Activated naive CD8-positive, alpha-beta T cell treated with anti-CD3 and anti-CD28 coated beads, Interleukin-2, amount 50 U/mL, for 24 hours (primary cell): ENCODE measurements at regions not wholly inside any gene's neighbourhood (a gene's known extent, or its start where the extent isn't known, plus 50 kb on each side); places are given as distances from the start of the nearest gene placed in this dataset.

Source experiments
- ATAC-seq: fragments of 150-1000 bp; cut with Tn5 transposase; one replicate; pipeline ENCODE4 v1.10.0; 2021
- DNase-seq: peaks from one replicate; pipeline ENCODE4 v3.0.0; 2021
- H3K27ac Mint-ChIP-seq: one replicate; pipeline ENCODE4 v1.8.0; 2021; ENCODE audit warnings: mild to moderate bottlenecking, mixed read lengths
- H3K27me3 Mint-ChIP-seq: one replicate; pipeline ENCODE4 v1.8.0; 2021; ENCODE audit warnings: mixed read lengths
- H3K36me3 Mint-ChIP-seq: one replicate; pipeline ENCODE4 v1.8.0; 2021; ENCODE audit warnings: low read depth, mixed read lengths
- H3K4me1 Mint-ChIP-seq: one replicate; pipeline ENCODE4 v1.8.0; 2021; ENCODE audit warnings: mixed read lengths
- H3K4me3 Mint-ChIP-seq: one replicate; pipeline ENCODE4 v1.8.0; 2021; ENCODE audit warnings: mild to moderate bottlenecking, moderate library complexity, mixed read lengths
- H3K9me3 Mint-ChIP-seq: one replicate; pipeline ENCODE4 v1.8.0; 2021; ENCODE audit warnings: mixed read lengths

DNA sequence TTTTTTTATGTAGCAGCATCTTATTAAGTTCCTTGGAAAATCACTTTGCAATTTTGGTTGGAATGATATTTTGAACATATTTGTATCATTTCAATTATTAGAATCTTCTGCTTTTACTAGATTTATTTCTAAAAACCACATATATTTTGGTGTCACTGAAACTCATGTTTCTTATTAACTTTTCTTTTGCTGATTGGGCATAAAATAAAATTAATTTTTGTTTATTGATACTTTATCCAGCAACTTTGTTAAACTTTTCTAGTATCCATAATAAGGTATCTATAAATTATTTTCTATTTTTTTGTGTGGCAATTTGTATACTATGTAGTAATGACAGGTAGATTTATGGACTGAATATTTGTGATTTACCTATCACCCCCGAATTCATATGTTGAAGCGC lies 556.4 kb upstream of the ATXN8OS start:
- H3K36me3 Mint-ChIP-seq, result no peaks in the 10 kb centered on the region
- ATAC-seq, result no peak
- no peak for DNase-seq
- no peak overlapping the region for H3K4me3 Mint-ChIP-seq
- no peak overlapping the region for H3K27ac Mint-ChIP-seq
- no peaks in the 10 kb centered on the region for H3K4me1 Mint-ChIP-seq
- H3K27me3 Mint-ChIP-seq, result no peaks in the 10 kb centered on the region
- H3K9me3 Mint-ChIP-seq, result peaks cover 13% of the 10 kb centered on the region

GRCh38 chr13:69547780-69548179 lies 559.8 kb upstream of the ATXN8OS start:
- Mint-ChIP-seq H3K36me3 (no peaks in the 10 kb centered on the region), H3K27me3 (no peaks in the 10 kb centered on the region), H3K4me1 (no peaks in the 10 kb centered on the region), H3K27ac (no peak overlapping the region), H3K9me3 (peaks cover 6% of the 10 kb centered on the region), H3K4me3 (no peak overlapping the region)
- ATAC-seq, result no peak
- DNase-seq, result no peak

DNA sequence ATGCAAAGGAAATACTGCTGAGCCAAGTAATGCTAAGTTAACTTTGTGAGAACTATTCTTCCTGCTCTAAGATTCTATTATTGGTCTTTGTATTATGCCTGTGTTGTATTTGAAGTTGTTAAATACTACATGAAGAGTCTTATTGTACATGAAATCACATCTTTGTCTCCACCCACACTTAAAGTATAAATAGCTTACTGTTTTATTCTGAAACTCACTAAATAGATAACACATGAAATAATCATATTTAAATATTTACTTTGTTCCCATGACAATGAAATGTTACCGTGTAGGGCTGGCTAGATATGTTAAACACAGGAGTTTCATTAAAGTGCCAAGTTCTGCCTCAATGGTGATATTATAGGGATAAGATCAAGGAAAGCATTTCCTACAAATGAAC lies 562.1 kb upstream of the ATXN8OS start:
- Mint-ChIP-seq H3K4me1 (no peaks in the 10 kb centered on the region), H3K36me3 (no peaks in the 10 kb centered on the region), H3K9me3 (peaks cover 6% of the 10 kb centered on the region), H3K4me3 (no peak overlapping the region), H3K27me3 (no peaks in the 10 kb centered on the region), H3K27ac (no peak overlapping the region)
- ATAC-seq (no peak), DNase-seq (no peak)

DNA sequence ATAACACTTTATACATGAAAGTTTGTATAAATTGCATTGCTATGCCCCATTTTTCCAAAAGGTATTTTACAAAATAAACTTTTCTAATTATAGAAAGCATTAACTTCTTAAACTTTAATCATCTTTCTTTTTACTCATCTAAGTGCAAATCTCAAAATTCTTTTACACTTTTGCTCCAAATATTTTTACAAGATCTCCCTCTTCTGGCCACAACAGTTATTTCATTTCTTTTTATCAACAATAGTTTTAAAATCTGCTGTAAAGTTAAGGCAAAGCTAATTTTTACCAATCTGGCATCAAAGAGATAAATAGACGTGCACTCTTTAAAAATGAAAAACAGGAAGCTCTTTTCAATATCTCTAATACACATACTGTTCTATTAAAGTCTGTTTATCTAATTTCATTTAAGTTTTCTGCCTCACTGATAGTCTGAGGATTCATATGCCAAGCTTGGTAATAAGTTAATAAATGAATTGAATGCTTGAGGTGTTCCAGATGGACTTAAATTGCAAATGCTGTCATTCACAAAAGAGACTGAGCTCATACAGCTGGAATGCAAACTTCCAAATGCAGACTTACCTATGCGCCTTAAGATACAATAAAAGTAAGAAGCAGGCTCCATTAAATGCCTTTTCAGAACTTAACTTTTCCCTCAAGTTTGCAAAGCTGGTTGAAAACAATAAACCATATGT lies 583.0 kb upstream of the ATXN8OS start:
- Mint-ChIP-seq H3K4me3 (no peak overlapping the region), H3K27me3 (no peaks in the 10 kb centered on the region), H3K36me3 (no peaks in the 10 kb centered on the region), H3K9me3 (peaks cover 4% of the 10 kb centered on the region), H3K27ac (no peak overlapping the region), H3K4me1 (no peaks in the 10 kb centered on the region)
- DNase-seq, result no peak
- ATAC-seq, result no peak

DNA sequence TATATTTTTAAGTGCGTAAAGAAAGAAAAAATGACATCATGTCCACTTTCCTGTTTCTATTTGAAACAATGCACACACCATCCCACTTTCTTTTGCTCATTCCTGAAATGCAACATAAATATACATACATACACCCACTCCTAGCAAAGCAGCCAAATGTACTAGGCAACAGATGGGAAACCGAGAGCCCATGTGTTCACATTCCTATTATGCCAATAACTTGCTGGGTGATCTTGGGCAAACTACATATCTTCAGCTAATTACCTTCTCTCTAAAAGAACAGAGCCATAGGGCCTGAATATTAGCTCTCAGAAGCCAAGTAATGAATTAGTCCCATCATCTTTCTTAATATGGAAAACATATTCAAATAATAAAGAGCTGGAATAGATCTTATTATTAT lies 610.6 kb upstream of the ATXN8OS start:
- H3K4me3 Mint-ChIP-seq, result no peak overlapping the region
- no peak overlapping the region for H3K27ac Mint-ChIP-seq
- no peaks in the 10 kb centered on the region for H3K27me3 Mint-ChIP-seq
- H3K4me1 Mint-ChIP-seq, result no peaks in the 10 kb centered on the region
- no peak for ATAC-seq
- no peaks in the 10 kb centered on the region for H3K36me3 Mint-ChIP-seq
- H3K9me3 Mint-ChIP-seq, result peaks cover 8% of the 10 kb centered on the region
- DNase-seq, result no peak

DNA sequence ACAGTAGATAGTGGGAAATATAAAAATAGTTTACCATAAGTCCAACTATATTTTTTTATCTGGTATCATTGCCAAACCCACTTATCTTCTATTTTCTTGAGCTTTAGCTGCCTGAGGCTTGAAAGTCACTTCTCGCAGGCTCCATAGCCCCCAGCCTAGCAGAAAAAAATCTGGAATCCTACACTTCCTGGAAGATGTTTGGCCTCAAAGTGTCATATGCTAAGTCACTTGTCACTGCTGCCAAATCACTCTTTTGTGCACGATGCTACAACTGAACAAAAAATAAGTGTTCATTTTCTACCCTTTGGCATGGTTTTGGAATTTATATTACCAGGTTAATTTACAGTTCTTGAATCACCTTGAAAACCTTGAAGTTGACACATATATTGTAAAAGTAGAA lies 612.5 kb upstream of the ATXN8OS start:
- Mint-ChIP-seq H3K4me1 (no peaks in the 10 kb centered on the region), H3K27ac (no peak overlapping the region), H3K27me3 (no peaks in the 10 kb centered on the region), H3K4me3 (no peak overlapping the region), H3K36me3 (no peaks in the 10 kb centered on the region), H3K9me3 (peaks cover 4% of the 10 kb centered on the region)
- ATAC-seq (no peak), DNase-seq (no peak)

DNA sequence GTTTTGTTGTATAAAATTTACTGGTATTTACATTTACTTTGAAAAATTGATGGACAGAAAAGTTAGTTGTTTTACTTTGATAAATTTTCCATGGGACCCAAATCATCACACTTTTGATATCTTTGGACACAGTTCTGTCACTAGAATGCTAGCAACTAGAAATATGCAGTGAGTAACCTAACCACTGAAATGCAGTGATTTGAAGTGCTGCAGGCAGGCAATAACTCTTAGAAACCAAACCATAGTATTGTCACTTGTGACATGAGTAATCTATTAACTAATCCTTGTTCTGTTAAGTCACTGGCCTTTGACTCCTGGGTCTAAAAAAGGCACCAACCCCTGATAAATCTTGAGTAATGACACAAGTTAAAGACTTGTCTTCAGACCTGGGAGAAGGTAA lies 620.0 kb upstream of the ATXN8OS start:
- no peak overlapping the region for H3K27ac Mint-ChIP-seq
- no peak for ATAC-seq
- no peaks in the 10 kb centered on the region for H3K36me3 Mint-ChIP-seq
- H3K4me3 Mint-ChIP-seq, result no peak overlapping the region
- H3K4me1 Mint-ChIP-seq, result no peaks in the 10 kb centered on the region
- H3K9me3 Mint-ChIP-seq, result peaks cover 15% of the 10 kb centered on the region
- DNase-seq, result no peak
- no peaks in the 10 kb centered on the region for H3K27me3 Mint-ChIP-seq

DNA sequence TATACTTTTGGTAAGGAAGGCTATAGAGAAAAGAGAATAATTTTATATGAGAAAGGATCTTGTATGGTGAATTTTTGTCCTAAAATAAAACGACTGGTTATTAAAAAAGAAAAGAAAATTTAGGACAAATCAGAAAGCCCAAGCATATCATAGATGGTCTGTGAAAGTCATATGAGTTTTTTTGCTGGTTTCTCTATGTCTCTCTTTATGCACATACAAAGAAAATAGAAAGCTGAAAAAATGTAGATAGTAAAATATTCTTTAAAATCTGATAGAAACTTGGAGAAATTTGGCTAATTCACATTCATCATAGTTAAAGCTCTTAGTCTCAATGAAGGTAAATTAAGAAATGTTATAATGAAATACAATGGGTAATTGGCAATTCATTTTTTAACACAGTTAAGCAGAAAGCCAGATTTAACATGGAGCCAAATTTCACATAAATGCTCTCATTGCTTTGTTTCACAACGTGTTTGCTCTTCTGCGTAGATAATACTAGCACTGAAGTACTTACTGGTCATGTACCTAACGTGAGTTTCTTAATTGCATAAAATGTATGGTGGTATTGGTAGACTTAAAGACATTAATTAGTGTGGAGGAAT lies 621.5 kb upstream of the ATXN8OS start:
- ATAC-seq, result no peak

DNA sequence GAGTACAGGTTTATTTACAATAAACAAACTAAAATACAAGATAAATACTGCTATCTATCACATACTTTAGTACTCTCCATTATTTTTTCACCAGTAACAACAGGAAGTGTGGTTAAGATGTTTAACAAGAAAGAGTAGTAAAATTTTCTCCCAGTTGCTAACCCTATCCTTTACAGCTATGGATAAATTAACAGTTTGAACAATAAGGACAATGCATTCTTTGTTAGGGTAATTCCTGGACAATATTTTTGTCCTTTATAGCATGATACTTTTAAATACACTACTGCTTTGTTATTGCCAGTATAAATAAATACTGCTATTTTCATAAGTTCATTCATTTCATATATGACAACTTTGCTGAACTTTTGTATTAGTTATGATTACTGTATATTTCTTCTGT lies 630.2 kb upstream of the ATXN8OS start:
- Mint-ChIP-seq H3K9me3 (peaks cover 6% of the 10 kb centered on the region), H3K27me3 (no peaks in the 10 kb centered on the region), H3K4me3 (no peak overlapping the region), H3K27ac (no peak overlapping the region), H3K36me3 (no peaks in the 10 kb centered on the region), H3K4me1 (no peaks in the 10 kb centered on the region)
- ATAC-seq (no peak), DNase-seq (no peak)

More for the DNA sequence above, 621.5 kb upstream of the ATXN8OS start:
- Mint-ChIP-seq H3K27ac (no peak overlapping the region), H3K4me1 (no peaks in the 10 kb centered on the region), H3K4me3 (no peak overlapping the region), H3K27me3 (no peaks in the 10 kb centered on the region), H3K9me3 (peaks cover 15% of the 10 kb centered on the region), H3K36me3 (no peaks in the 10 kb centered on the region)
- DNase-seq, result no peak

GRCh38 chr13:69474011-69474685 lies 633.5 kb upstream of the ATXN8OS start:
- no peak for ATAC-seq

GRCh38 chr13:69468624-69469023 lies 639.0 kb upstream of the ATXN8OS start:
- no peak overlapping the region for H3K4me3 Mint-ChIP-seq
- H3K9me3 Mint-ChIP-seq, result peaks cover 8% of the 10 kb centered on the region
- no peak for DNase-seq
- no peaks in the 10 kb centered on the region for H3K4me1 Mint-ChIP-seq
- H3K36me3 Mint-ChIP-seq, result no peaks in the 10 kb centered on the region
- H3K27me3 Mint-ChIP-seq, result no peaks in the 10 kb centered on the region
- no peak for ATAC-seq
- H3K27ac Mint-ChIP-seq, result no peak overlapping the region

More at GRCh38 chr13:69474011-69474685, 633.5 kb upstream of the ATXN8OS start:
- Mint-ChIP-seq H3K9me3 (peaks cover 8% of the 10 kb centered on the region), H3K36me3 (no peaks in the 10 kb centered on the region), H3K27ac (no peak overlapping the region), H3K4me3 (no peak overlapping the region), H3K27me3 (no peaks in the 10 kb centered on the region), H3K4me1 (no peaks in the 10 kb centered on the region)
- DNase-seq, result no peak

- no peaks in the 10 kb centered on the region for H3K4me1 Mint-ChIP-seq
These were observed 646.2 kb upstream of the ATXN8OS start for GRCh38 chr13:69461397-69461796.

DNA sequence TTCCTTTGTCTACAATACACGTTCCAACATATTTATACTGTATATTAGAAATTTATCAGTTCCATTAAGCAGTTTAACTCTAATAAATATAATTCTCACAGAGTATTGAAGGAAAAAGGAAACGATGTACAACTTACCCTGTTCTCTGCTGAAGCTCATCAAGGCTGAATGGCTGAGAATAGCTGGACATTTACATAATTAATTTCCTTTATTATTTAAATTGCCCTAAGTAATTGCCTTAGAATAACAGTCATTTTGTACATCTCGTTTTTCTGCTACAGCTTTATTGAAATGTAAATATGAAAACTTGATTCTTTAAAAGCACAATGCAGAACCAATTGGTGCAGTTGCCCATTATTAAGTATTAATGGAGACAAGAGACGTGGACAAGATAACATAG lies 648.3 kb upstream of the ATXN8OS start:
- no peaks in the 10 kb centered on the region for H3K36me3 Mint-ChIP-seq
- H3K9me3 Mint-ChIP-seq, result peaks cover 19% of the 10 kb centered on the region
- no peak overlapping the region for H3K27ac Mint-ChIP-seq
- no peaks in the 10 kb centered on the region for H3K27me3 Mint-ChIP-seq
- ATAC-seq (no peak), DNase-seq (no peak)
- no peaks in the 10 kb centered on the region for H3K4me1 Mint-ChIP-seq
- H3K4me3 Mint-ChIP-seq, result no peak overlapping the region

More at GRCh38 chr13:69461397-69461796, 646.2 kb upstream of the ATXN8OS start:
- H3K4me3 Mint-ChIP-seq, result no peak overlapping the region
- no peaks in the 10 kb centered on the region for H3K36me3 Mint-ChIP-seq
- H3K9me3 Mint-ChIP-seq, result peaks cover 13% of the 10 kb centered on the region
- H3K27me3 Mint-ChIP-seq, result no peaks in the 10 kb centered on the region
- DNase-seq (no peak), ATAC-seq (no peak)
- no peak overlapping the region for H3K27ac Mint-ChIP-seq

DNA sequence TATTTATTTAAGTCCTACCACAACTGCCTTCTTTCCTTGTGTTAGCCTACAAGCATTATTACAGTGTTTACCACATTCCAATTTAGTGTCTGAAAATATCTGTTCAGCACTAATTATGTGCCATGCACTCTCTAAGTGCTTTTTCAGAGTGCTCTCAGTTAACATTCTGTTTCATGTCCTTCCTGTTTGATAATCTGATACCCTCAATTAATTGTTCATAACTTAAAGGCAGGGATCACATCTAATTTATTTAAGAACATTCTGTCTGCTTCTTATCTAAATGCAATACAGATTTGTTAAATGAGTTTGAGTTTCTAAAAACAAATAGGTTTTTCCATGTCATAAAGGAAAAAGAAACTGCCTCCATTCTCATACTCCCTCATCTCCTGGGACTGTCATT lies 649.6 kb upstream of the ATXN8OS start:
- no peak overlapping the region for H3K27ac Mint-ChIP-seq
- H3K9me3 Mint-ChIP-seq, result peaks cover 28% of the 10 kb centered on the region
- no peaks in the 10 kb centered on the region for H3K27me3 Mint-ChIP-seq
- ATAC-seq, result no peak
- H3K4me1 Mint-ChIP-seq, result no peaks in the 10 kb centered on the region
- no peaks in the 10 kb centered on the region for H3K36me3 Mint-ChIP-seq
- DNase-seq, result no peak
- no peak overlapping the region for H3K4me3 Mint-ChIP-seq

- no peaks in the 10 kb centered on the region for H3K27me3 Mint-ChIP-seq
- ATAC-seq (no peak), DNase-seq (no peak)
- no peak overlapping the region for H3K27ac Mint-ChIP-seq
- no peak overlapping the region for H3K4me3 Mint-ChIP-seq
- H3K9me3 Mint-ChIP-seq, result peaks cover 16% of the 10 kb centered on the region
- no peaks in the 10 kb centered on the region for H3K36me3 Mint-ChIP-seq
- H3K4me1 Mint-ChIP-seq, result no peaks in the 10 kb centered on the region
These were observed 657.4 kb upstream of the ATXN8OS start for GRCh38 chr13:69450245-69450644.
